ENCODE measurements at regions not wholly inside any gene's neighbourhood (a gene's known extent, or its start where the extent isn't known, plus 50 kb on each side); places are given as distances from the start of the nearest gene placed in this dataset.

GRCh38 chr3:177487635-177488186, 290.4 kb upstream of the TBL1XR1 start:
- no peak for TF ChIP-seq CTCF (IDR thresholded peaks at IDR 0.05)

GRCh38 chr3:177488740-177489139, 291.5 kb upstream of the TBL1XR1 start:
- no peak for TF ChIP-seq CTCF (IDR thresholded peaks at IDR 0.05)

GRCh38 chr3:177490626-177491025, 293.3 kb upstream of the TBL1XR1 start:
- no peak for TF ChIP-seq CTCF (IDR thresholded peaks at IDR 0.05)

GRCh38 chr3:177491296-177492032, 294.2 kb upstream of the TBL1XR1 start:
- TF ChIP-seq CTCF (IDR thresholded peaks at IDR 0.05) = no peak

- no peak for TF ChIP-seq CTCF (IDR thresholded peaks at IDR 0.05)
Observed at GRCh38 chr3:177493091-177493490, 295.8 kb upstream of the TBL1XR1 start.

GRCh38 chr3:177494216-177494615, 296.9 kb upstream of the TBL1XR1 start:
- TF ChIP-seq CTCF (IDR thresholded peaks at IDR 0.05) = no peak

GRCh38 chr3:177495566-177495965, 298.3 kb upstream of the TBL1XR1 start:
- TF ChIP-seq CTCF (IDR thresholded peaks at IDR 0.05) = no peak

Measured in LNCAP (cell line).